SK-N-MC (cell line): ENCODE measurements at regions not wholly inside any gene's neighbourhood (a gene's known extent, or its start where the extent isn't known, plus 50 kb on each side); places are given as distances from the start of the nearest gene placed in this dataset.

Experiments used
- EZH2 ChIP-seq: fragments of 200-600 bp; sonication (generic); IDR thresholded peaks from one replicate; pipeline ENCODE4 v1.6.1; 2017; ENCODE audit warnings: antibody characterized with exemption
- FOXP2 ChIP-seq: optimal IDR thresholded peaks from 2 replicates; pipeline ENCODE3; 2011; ENCODE audit warnings: mild to moderate bottlenecking, moderate library complexity; ENCODE audit not compliant: insufficient read depth; ENCODE audit errors: extremely low read length, control extremely low read depth
- POLR2AphosphoS5 ChIP-seq: IDR thresholded peaks from 2 replicates; pipeline ENCODE4 v1.6.1; 2012; ENCODE audit warnings: mild to moderate bottlenecking, low read depth, low read length, borderline replicate concordance

- TF ChIP-seq EZH2 (no peak), POLR2AphosphoS5 (no peak), FOXP2 (no peak)
Measured at GRCh38 chr12:77522247-77522646, 308.4 kb upstream of the NAV3 start.
